Smooth muscle cell (in vitro differentiated cells): ENCODE measurements at regions not wholly inside any gene's neighbourhood (a gene's known extent, or its start where the extent isn't known, plus 50 kb on each side); places are given as distances from the start of the nearest gene placed in this dataset.

Experiments used
- DNase-seq: peaks from one replicate; lab custom pipeline; 2025; ENCODE audit not compliant: unreplicated experiment; lab: John Stamatoyannopoulos, UW
- H2AFZ ChIP-seq: fragments of 200-600 bp; sonication (generic); 2 replicates; pipeline ENCODE4 v1.6.0; 2016; ENCODE audit warnings: antibody characterized with exemption, low read depth, mild to moderate bottlenecking
- H3F3A ChIP-seq: fragments of 200-600 bp; sonication (generic); 2 replicates; pipeline ENCODE4 v1.6.0; 2017; ENCODE audit warnings: antibody characterized with exemption, low read depth
- H3K27ac ChIP-seq: fragments of 200-600 bp; sonication (generic); 2 replicates; pipeline ENCODE4 v1.5.1; 2016; ENCODE audit warnings: low read depth, mild to moderate bottlenecking
- H3K27me3 ChIP-seq: fragments of 200-600 bp; sonication (generic); 2 replicates; pipeline ENCODE4 v1.6.1; 2016; ENCODE audit warnings: low read depth, mild to moderate bottlenecking
- H3K36me3 ChIP-seq: fragments of 200-600 bp; sonication (generic); 2 replicates; pipeline ENCODE4 v1.5.1; 2016; ENCODE audit warnings: low read depth
- H3K4me1 ChIP-seq: fragments of 200-600 bp; sonication (generic); 2 replicates; pipeline ENCODE4 v1.5.1; 2016; ENCODE audit warnings: low read depth
- H3K4me2 ChIP-seq: fragments of 200-600 bp; sonication (generic); 2 replicates; pipeline ENCODE4 v1.6.0; 2016; ENCODE audit warnings: mild to moderate bottlenecking
- H3K4me3 ChIP-seq: fragments of 200-600 bp; sonication (generic); 2 replicates; pipeline ENCODE4 v1.5.1; 2016; ENCODE audit warnings: mild to moderate bottlenecking
- H3K79me2 ChIP-seq: fragments of 200-600 bp; sonication (generic); 2 replicates; pipeline ENCODE4 v1.6.0; 2016; ENCODE audit warnings: low read depth, mild to moderate bottlenecking
- H3K9ac ChIP-seq: fragments of 200-600 bp; sonication (generic); 2 replicates; pipeline ENCODE4 v1.6.0; 2016; ENCODE audit warnings: low read depth
- H3K9me3 ChIP-seq: fragments of 200-600 bp; sonication (generic); replicated peaks from 2 replicates; pipeline ENCODE4 v1.5.1; 2016; ENCODE audit warnings: low read depth
- H4K20me1 ChIP-seq: fragments of 200-600 bp; sonication (generic); 2 replicates; pipeline ENCODE4 v1.6.0; 2016; ENCODE audit warnings: low read depth
- WGBS: methylation state at CpG from one replicate; pipeline ENCODE4 v1.1.7; 2016; ENCODE audit warnings: low lambda C conversion rate; 5-methylcytosine and 5-hydroxymethylcytosine counted together
- TF ChIP-seq, protein P1 (sequence below): fragments of 200-600 bp; sonication (generic); IDR thresholded peaks from 2 replicates; pipeline ENCODE4 v1.5.1; 2017; ENCODE audit warnings: borderline replicate concordance, mild to moderate bottlenecking, antibody characterized with exemption; ENCODE audit not compliant: insufficient read depth, poor library complexity, severe bottlenecking

DNA sequence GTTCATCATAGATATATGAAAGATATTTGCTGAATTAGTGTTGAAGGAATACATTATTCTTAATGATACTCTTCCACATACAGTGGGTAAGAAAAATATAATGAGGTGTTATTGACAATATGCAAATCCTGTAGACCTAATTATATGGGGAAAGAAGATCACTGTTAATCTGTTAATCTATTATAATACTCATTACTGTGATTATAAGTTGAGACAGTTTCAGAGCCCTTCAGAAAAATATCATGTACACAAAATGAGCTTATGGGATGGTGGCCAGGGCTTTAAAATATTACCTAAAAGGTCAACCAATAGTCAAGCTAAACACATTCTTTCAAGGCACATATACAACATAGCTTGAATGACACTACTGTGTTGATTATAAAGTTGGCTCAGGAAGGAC lies 163.5 kb downstream of the NOL4 start:
- TF ChIP-seq, protein P1, sequence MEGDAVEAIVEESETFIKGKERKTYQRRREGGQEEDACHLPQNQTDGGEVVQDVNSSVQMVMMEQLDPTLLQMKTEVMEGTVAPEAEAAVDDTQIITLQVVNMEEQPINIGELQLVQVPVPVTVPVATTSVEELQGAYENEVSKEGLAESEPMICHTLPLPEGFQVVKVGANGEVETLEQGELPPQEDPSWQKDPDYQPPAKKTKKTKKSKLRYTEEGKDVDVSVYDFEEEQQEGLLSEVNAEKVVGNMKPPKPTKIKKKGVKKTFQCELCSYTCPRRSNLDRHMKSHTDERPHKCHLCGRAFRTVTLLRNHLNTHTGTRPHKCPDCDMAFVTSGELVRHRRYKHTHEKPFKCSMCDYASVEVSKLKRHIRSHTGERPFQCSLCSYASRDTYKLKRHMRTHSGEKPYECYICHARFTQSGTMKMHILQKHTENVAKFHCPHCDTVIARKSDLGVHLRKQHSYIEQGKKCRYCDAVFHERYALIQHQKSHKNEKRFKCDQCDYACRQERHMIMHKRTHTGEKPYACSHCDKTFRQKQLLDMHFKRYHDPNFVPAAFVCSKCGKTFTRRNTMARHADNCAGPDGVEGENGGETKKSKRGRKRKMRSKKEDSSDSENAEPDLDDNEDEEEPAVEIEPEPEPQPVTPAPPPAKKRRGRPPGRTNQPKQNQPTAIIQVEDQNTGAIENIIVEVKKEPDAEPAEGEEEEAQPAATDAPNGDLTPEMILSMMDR: no peak
- Histone ChIP-seq H3K4me1 (no peaks in the 10 kb centered on the region), H3K9me3 (no peaks in the 10 kb centered on the region), H2AFZ (no peak overlapping the region), H3K4me2 (no peak overlapping the region), H4K20me1 (no peaks in the 10 kb centered on the region), H3K27ac (no peak overlapping the region), H3F3A (no peaks in the 10 kb centered on the region), H3K79me2 (no peaks in the 10 kb centered on the region), H3K36me3 (no peaks in the 10 kb centered on the region), H3K9ac (no peak overlapping the region), H3K27me3 (no peaks in the 10 kb centered on the region), H3K4me3 (no peak overlapping the region)
- no peak for DNase-seq

DNA sequence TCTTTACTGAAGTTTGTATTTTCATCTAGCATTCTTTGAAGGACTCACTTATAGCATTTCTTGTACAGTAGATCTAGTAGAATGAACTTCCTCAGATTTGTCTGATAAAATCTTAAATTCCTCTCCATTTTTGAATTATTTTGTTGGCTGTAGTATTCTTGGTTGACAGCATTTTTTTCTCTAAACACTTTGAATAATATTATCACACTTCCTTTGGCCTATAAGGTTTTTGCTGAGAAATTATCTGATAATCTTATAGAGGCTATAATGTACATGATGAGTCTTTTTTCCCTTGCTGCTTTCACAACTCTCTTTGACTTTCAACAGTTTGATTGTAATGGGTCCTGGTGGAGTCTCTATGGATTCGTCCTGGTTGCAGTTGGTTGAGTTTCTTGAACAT lies 169.5 kb downstream of the NOL4 start:
- H3K27me3 ChIP-seq: no peaks in the 10 kb centered on the region
- 64% methylated on average over 1 of the region's 1 CpG for WGBS
- no peaks in the 10 kb centered on the region for H3K4me1 ChIP-seq
- H2AFZ ChIP-seq: no peak overlapping the region
- no peaks in the 10 kb centered on the region for H4K20me1 ChIP-seq
- no peak overlapping the region for H3K9ac ChIP-seq
- no peak for DNase-seq
- no peaks in the 10 kb centered on the region for H3F3A ChIP-seq
- no peak overlapping the region for H3K4me2 ChIP-seq
- H3K36me3 ChIP-seq: no peaks in the 10 kb centered on the region
- no peaks in the 10 kb centered on the region for H3K9me3 ChIP-seq
- no peak overlapping the region for H3K27ac ChIP-seq
- TF ChIP-seq, protein P1: no peak
- no peak overlapping the region for H3K4me3 ChIP-seq
- H3K79me2 ChIP-seq: no peaks in the 10 kb centered on the region

GRCh38 chr18:34050661-34051060 lies 174.1 kb downstream of the NOL4 start:
- no peaks in the 10 kb centered on the region for H3K79me2 ChIP-seq
- no peaks in the 10 kb centered on the region for H3K4me1 ChIP-seq
- TF ChIP-seq, protein P1: no peak
- H3K4me3 ChIP-seq: no peak overlapping the region
- no peak overlapping the region for H3K27ac ChIP-seq
- WGBS: 93% methylated on average over 2 of the region's 2 CpGs
- no peak overlapping the region for H3K4me2 ChIP-seq
- no peaks in the 10 kb centered on the region for H3F3A ChIP-seq
- no peak overlapping the region for H3K9ac ChIP-seq
- H3K36me3 ChIP-seq: no peaks in the 10 kb centered on the region
- no peaks in the 10 kb centered on the region for H4K20me1 ChIP-seq
- H3K9me3 ChIP-seq: no peaks in the 10 kb centered on the region
- H2AFZ ChIP-seq: no peak overlapping the region
- H3K27me3 ChIP-seq: no peaks in the 10 kb centered on the region
- no peak for DNase-seq

DNA sequence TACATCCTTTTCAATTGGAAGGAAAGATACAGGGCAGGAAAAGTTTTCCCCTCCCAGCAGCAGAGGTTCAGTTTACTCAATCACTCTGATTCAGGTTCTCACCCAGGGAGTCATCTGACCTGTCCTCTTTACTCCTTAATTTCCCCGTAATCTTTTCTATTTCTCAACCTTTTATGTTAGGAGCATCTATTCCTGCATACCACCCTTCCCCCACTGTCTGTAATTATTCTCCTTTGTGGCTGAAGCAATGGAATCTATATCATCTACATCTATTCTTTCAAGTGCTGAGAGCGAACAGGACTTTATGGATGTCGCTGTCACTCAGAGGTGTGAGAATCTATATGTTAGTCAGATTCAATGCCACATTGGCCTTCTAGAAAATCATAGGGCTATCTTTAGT lies 175.2 kb downstream of the NOL4 start:
- H3K27me3 ChIP-seq: no peaks in the 10 kb centered on the region
- H3K9me3 ChIP-seq: no peaks in the 10 kb centered on the region
- no peak overlapping the region for H3K9ac ChIP-seq
- no peaks in the 10 kb centered on the region for H3F3A ChIP-seq
- H3K4me3 ChIP-seq: no peak overlapping the region
- H3K4me1 ChIP-seq: no peaks in the 10 kb centered on the region
- no peaks in the 10 kb centered on the region for H3K79me2 ChIP-seq
- no peak overlapping the region for H3K4me2 ChIP-seq
- no peaks in the 10 kb centered on the region for H3K36me3 ChIP-seq
- H4K20me1 ChIP-seq: no peaks in the 10 kb centered on the region
- TF ChIP-seq, protein P1: no peak
- 85% methylated on average over 3 of the region's 3 CpGs for WGBS
- no peak overlapping the region for H2AFZ ChIP-seq
- H3K27ac ChIP-seq: no peak overlapping the region
- DNase-seq: no peak
